SH-SY5Y (cell line): ENCODE measurements at regions not wholly inside any gene's neighbourhood (a gene's known extent, or its start where the extent isn't known, plus 50 kb on each side); places are given as distances from the start of the nearest gene placed in this dataset.

ENCODE experiments used
- GATA2 ChIP-seq: IDR thresholded peaks from 2 replicates; pipeline ENCODE4 v1.6.1; 2011; ENCODE audit warnings: mild to moderate bottlenecking, low read depth, low read length
- GATA3 ChIP-seq: IDR thresholded peaks from 2 replicates; pipeline ENCODE4 v1.6.1; 2011; ENCODE audit warnings: low read depth, mild to moderate bottlenecking, low read length, moderate library complexity

GRCh38 chr18:35854095-35854494 is 118.4 kb upstream of the RMP24 start:
- no peak for TF ChIP-seq GATA3
- TF ChIP-seq GATA2: no peak
